Heart right ventricle (tissue), 16 donors: ENCODE measurements at regions not wholly inside any gene's neighbourhood (a gene's known extent, or its start where the extent isn't known, plus 50 kb on each side); places are given as distances from the start of the nearest gene placed in this dataset.
"Not testable (repeated sequence)": the region's sequence is repeated elsewhere in the genome, so short reads cannot be mapped to it uniquely, and the experiment has no call there.

ENCODE experiments used
- ATAC-seq, 8 donors: fragments of 200-7000 bp; cut with Tn5 transposase; one replicate each; pipeline ENCODE4 v1.9.1; 2020; ENCODE audit warnings: mild to moderate bottlenecking in 8 of 8, moderate library complexity in 8 of 8, moderate number of reproducible peaks in 1 of 8
- DNase-seq, 2 donors: peaks; one replicate each; pipeline ENCODE4 v3.0.0-alpha.2; 2020
- H3K27ac ChIP-seq, 10 donors: fragments of 200-600 bp; sonication (generic) in 2 of 10; one replicate each; pipeline versions ENCODE4 v1.5.0 to v1.8.0; 2020 to 2022; ENCODE audit warnings: mild to moderate bottlenecking in 3 of 10
- H3K27me3 ChIP-seq, 7 donors: fragments of 200-600 bp; one replicate each; pipeline ENCODE4 v1.8.0; 2021 to 2022; ENCODE audit warnings: mild to moderate bottlenecking in 2 of 7
- H3K36me3 ChIP-seq, 9 donors: fragments of 200-600 bp; sonication (generic) in 1 of 9; one replicate each; pipeline versions ENCODE4 v1.5.0 to v1.8.0; 2020 to 2022; ENCODE audit warnings: mild to moderate bottlenecking in 2 of 9
- H3K4me1 ChIP-seq, 9 donors: fragments of 200-600 bp; sonication (generic) in 1 of 9; one replicate each; pipeline versions ENCODE4 v1.5.0 to v1.8.0; 2020 to 2022; ENCODE audit warnings: mild to moderate bottlenecking in 4 of 9
- H3K4me3 ChIP-seq, 10 donors: fragments of 200-600 bp; sonication (generic) in 2 of 10; one replicate each; pipeline versions ENCODE4 v1.5.0 to v1.8.0; 2020 to 2022; ENCODE audit warnings: mild to moderate bottlenecking in 7 of 10, moderate library complexity in 2 of 10
- H3K9me3 ChIP-seq, 11 donors: fragments of 200-600 bp in 10 of 11; sonication (generic) in 2 of 11; one replicate each; pipeline versions ENCODE4 v1.5.0 to v1.8.0; 2013 to 2022; ENCODE audit warnings: mild to moderate bottlenecking in 2 of 11, control low read depth in 1 of 11, moderate library complexity in 1 of 11
- CTCF ChIP-seq, 9 donors: fragments of 200-600 bp; sonication (generic) in 2 of 9; IDR thresholded peaks; one replicate each; pipeline versions ENCODE4 v1.5.0 to v1.8.0; 2021 to 2022; ENCODE audit warnings: antibody characterized with exemption in 9 of 9, mild to moderate bottlenecking in 5 of 9, moderate library complexity in 1 of 9
- WGBS, 2 donors: extraction: QIAGEN DNeasy Blood & Tissue Kit; methylation state at CpG; one replicate each; pipeline ENCODE4 v1.1.7; 2013; ENCODE audit warnings: inconsistent platforms in 1 of 2; 5-methylcytosine and 5-hydroxymethylcytosine counted together
- intact Hi-C, 10 donors: fragments of 100-400 bp; cut with DNase I; formaldehyde crosslinking; loops; one replicate each; pipeline versions ENCODE4 v1.11.1 to v1.14.2; 2022
- donor health status: Arrhythmogenic right ventricular cardiomyopathy.
- donor health status: ischemic (EF 13 %, LVEDD 7.1; RV severe dilation, severe dysfunction).
- donor health status: healthy with polysubstance abuse.
- donor health status: DM: no; HTN: yes; CAD: no.
- donor health status: DM: no; HTN: no; CAD: no.
- donor health status: ischemic (EF 25% LVEDD 6.9; RV normal size, moderate dysfunction).
- donor health status: ischemic (EF 25% LVEDD 5.7; RV mildly dilated, moderate dysfunction).
- donor health status: healthy.
- donor health status: DM: yes; HTN: yes; CAD: no.
- donor health status: Ischemic cardiomyopathy.
- donor health status: ischemic (EF 35%, LVEDD 5.7; RV mildly dilated, moderate dysfunction).
- donor health status: nonischemic (EF 11% LVEDD 7.7; RV severe dilation, severe dysfunction).
- donor health status: DM: yes; HTN: yes; CAD: no.
- donor health status: PGD.
- donor health status: ischemic (EF 29% LVEDD 5.4; RV normal size, mild dysfunction).
- donor health status: nonischemic (EF 23%, LVEDD 6.1; RV moderate dilation, normal function).

- Histone ChIP-seq H3K4me3 (no peak overlapping the region), H3K27ac (peak overlapping the region in 1 of 10 donors; percentile 61), H3K36me3 (no peaks in the 10 kb centered on the region), H3K4me1 (peaks cover 0 to 28% (median 0%) of the 10 kb centered on the region in 9 donors), H3K9me3 (no peaks in the 10 kb centered on the region), H3K27me3 (no peaks in the 10 kb centered on the region)
- 85 to 90% methylated on average over 4 of the region's 4 CpGs for WGBS, 2 donors
- no peak for TF ChIP-seq CTCF (IDR thresholded peaks at IDR 0.05)
- ATAC-seq (peak in 2 of 8 donors; percentile 33 to 41), DNase-seq (no peak)
- intact Hi-C loops: loop anchor here in 2 of 10 donors (10.0 kb wide), 2 partner anchors 177 to 247 kb away; no protein-coding TSS in a partner anchor
Observed at GRCh38 chr5:40437452-40437861, 242.3 kb upstream of the PTGER4 start.

DNA sequence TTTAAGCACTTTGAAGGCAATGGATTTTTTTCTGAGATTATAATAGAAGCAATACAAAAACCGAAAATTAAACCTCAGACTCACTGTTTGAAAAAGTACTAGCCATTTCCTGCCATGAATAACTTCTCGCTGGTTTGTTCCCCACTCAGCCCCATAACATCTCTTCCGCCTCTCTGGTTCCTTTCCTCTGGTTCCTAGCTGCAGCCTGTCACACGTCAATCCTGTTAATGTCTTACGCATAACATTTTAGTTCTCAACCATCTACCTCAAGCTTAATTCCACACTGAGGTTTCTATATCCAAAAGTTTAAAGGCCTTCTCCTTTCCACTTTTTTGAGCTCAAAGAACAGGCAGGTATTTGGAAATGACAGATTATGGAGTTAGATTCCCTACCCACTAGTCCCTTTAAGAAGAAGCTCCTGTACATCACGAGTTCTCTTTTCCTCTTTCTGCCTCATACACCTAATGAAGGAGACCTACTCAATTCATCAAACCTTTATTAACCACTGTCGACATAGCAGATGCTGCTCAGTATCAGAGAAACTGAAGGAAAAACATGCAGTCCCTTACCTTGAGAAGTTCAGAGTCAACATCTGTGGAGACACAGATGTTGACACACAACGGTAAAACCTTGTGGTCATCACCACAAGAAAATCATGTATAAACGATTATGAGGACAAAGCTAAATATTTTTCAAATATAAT is 243.0 kb upstream of the PTGER4 start:
- Histone ChIP-seq H3K36me3 (no peaks in the 10 kb centered on the region), H3K27ac (peak overlapping the region in 1 of 10 donors; percentile 61), H3K9me3 (no peaks in the 10 kb centered on the region), H3K27me3 (no peaks in the 10 kb centered on the region), H3K4me1 (peaks cover 0 to 21% (median 0%) of the 10 kb centered on the region in 9 donors), H3K4me3 (no peak overlapping the region)
- TF ChIP-seq CTCF (IDR thresholded peaks at IDR 0.05): no peak
- DNase-seq (no peak), ATAC-seq (peak in 3 of 8 donors; percentile 33 to 63 (median 34))
- intact Hi-C loops: loop anchor here in 2 of 10 donors (10.0 kb wide), 2 partner anchors 178 to 248 kb away; no protein-coding TSS in a partner anchor
- 82 to 86% methylated on average over 9 of the region's 9 CpGs for WGBS, 2 donors

DNA sequence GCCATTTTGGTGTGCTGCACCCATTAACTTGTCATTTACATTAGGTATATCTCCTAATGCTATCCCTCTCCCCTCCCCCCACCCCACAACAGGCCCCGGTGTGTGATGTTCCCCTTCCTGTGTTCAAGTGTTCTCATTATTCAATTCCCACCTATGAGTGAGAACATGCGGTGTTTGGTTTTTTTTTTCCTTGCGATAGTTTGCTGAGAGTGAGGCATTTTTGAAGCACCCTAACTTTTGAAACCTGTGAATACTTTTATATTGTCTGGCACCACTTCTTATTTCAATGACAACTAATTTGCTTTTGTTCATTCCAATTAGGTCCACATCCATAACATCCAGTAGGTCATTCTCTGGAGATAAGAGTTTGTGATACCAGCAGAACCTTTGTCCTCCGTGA is 244.0 kb upstream of the PTGER4 start:
- whole genome bisulfite sequencing, 2 donors: 85 to 90% methylated on average over 4 of the region's 4 CpGs
- ATAC-seq, H3K27me3 ChIP-seq, H3K36me3 ChIP-seq, DNase-seq, H3K9me3 ChIP-seq, H3K4me3 ChIP-seq: not testable (repeated sequence)
- H3K27ac ChIP-seq: peak overlapping the region in 1 of 10 donors; percentile 61
- peaks cover 0 to 22% (median 0%) of the 10 kb centered on the region in 9 donors for H3K4me1 ChIP-seq
- intact Hi-C loops: loop anchor here in 2 of 10 donors (10.0 kb wide), 2 partner anchors 179 to 249 kb away; no protein-coding TSS in a partner anchor

DNA sequence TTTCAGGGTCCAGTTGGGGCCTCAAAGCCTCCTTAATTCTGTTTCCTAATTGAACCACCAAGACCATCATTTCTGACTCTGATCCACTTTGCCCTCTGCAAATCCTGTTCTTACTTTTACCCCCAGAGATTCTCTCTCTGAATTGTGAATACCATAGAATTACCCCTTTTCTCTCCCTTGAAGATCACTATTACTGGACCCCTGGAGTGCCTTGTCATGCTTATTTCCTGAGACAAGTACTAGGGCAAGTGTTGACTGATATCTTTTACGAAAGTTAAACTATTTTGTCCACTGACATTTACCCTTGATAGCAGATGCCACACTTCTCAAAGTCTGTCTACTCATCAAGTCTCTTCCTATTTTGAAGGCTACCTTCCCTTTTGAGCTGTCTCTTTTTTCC is 246.9 kb upstream of the PTGER4 start:
- WGBS, 2 donors: 68 to 77% methylated on average over 1 of the region's 1 CpG
- no peak for DNase-seq
- intact Hi-C loops: loop anchor here in 2 of 10 donors (10.0 kb wide), 2 partner anchors 182 to 252 kb away; no protein-coding TSS in a partner anchor

More for the DNA sequence above, 246.9 kb upstream of the PTGER4 start:
- no peaks in the 10 kb centered on the region for H3K9me3 ChIP-seq
- no peak for ATAC-seq
- H3K4me3 ChIP-seq: no peak overlapping the region
- no peaks in the 10 kb centered on the region for H3K36me3 ChIP-seq
- peaks cover 0 to 50% (median 11%) of the 10 kb centered on the region in 9 donors for H3K4me1 ChIP-seq
- H3K27ac ChIP-seq: no peak overlapping the region
- no peaks in the 10 kb centered on the region for H3K27me3 ChIP-seq
- no peak for TF ChIP-seq CTCF (IDR thresholded peaks at IDR 0.05)
